Left lung (tissue), 4 donors: ENCODE measurements at regions not wholly inside any gene's neighbourhood (a gene's known extent, or its start where the extent isn't known, plus 50 kb on each side); places are given as distances from the start of the nearest gene placed in this dataset.

Experiments
- ATAC-seq: fragments of 200-7000 bp; cut with Tn5 transposase; one replicate; pipeline ENCODE4 v1.9.1; 2020; ENCODE audit warnings: moderate library complexity
- DNase-seq, 4 donors: peaks; one replicate each; pipeline ENCODE4 v3.0.0-alpha.2; 2013 to 2020
- H3K27ac ChIP-seq, 2 donors: fragments of 200-600 bp; sonication (generic) in 1 of 2; one replicate each; pipeline versions ENCODE4 v1.5.0 to v1.8.0; 2020 to 2021
- H3K27me3 ChIP-seq, 2 donors: fragments of 200-600 bp; sonication (generic) in 1 of 2; one replicate each; pipeline versions ENCODE4 v1.5.0 to v1.8.0; 2020 to 2021
- H3K36me3 ChIP-seq, 2 donors: fragments of 200-600 bp; sonication (generic) in 1 of 2; one replicate each; pipeline versions ENCODE4 v1.5.0 to v1.8.0; 2020 to 2021
- H3K4me1 ChIP-seq, 2 donors: fragments of 200-600 bp; one replicate each; pipeline ENCODE4 v1.8.0; 2021
- H3K4me3 ChIP-seq, 2 donors: fragments of 200-600 bp; sonication (generic) in 1 of 2; one replicate each; pipeline versions ENCODE4 v1.5.0 to v1.8.0; 2020 to 2021; ENCODE audit warnings: mild to moderate bottlenecking in 1 of 2
- H3K9me3 ChIP-seq, 2 donors: fragments of 200-600 bp; sonication (generic) in 1 of 2; one replicate each; pipeline versions ENCODE4 v1.5.0 to v1.8.0; 2020 to 2021
- CTCF ChIP-seq, 2 donors: fragments of 200-600 bp; sonication (generic) in 1 of 2; IDR thresholded peaks; one replicate each; pipeline versions ENCODE4 v1.5.0 to v1.8.0; 2021; ENCODE audit warnings: antibody characterized with exemption in 2 of 2
- intact Hi-C, 2 donors: fragments of 100-400 bp; cut with DNase I; formaldehyde crosslinking; loops; one replicate each; pipeline versions ENCODE4 v1.11.2 to v1.14.2; 2022
- donor health status: DM: no; HTN: yes; CAD: no.
- donor health status: DM: no; HTN: no; CAD: no.

- Histone ChIP-seq H3K36me3 (no peaks in the 10 kb centered on the region), H3K9me3 (no peaks in the 10 kb centered on the region), H3K27me3 (no peaks in the 10 kb centered on the region), H3K27ac (no peak overlapping the region), H3K4me1 (no peaks in the 10 kb centered on the region), H3K4me3 (no peak overlapping the region)
- no peak for DNase-seq
- TF ChIP-seq CTCF (IDR thresholded peaks at IDR 0.05): no peak
- intact Hi-C loops: no loop called here
- no peak for ATAC-seq
These were observed 235.6 kb downstream of the SCG2 start for GRCh38 chr2:223366566-223366965.

GRCh38 chr2:223368481-223368880, 233.7 kb downstream of the SCG2 start:
- no peak for DNase-seq
- H3K27me3 ChIP-seq: no peaks in the 10 kb centered on the region
- ATAC-seq: no peak
- no peaks in the 10 kb centered on the region for H3K36me3 ChIP-seq
- H3K9me3 ChIP-seq: no peaks in the 10 kb centered on the region
- no peak for TF ChIP-seq CTCF (IDR thresholded peaks at IDR 0.05)
- H3K4me3 ChIP-seq: no peak overlapping the region
- intact Hi-C loops: no loop called here
- no peak overlapping the region for H3K27ac ChIP-seq
- no peaks in the 10 kb centered on the region for H3K4me1 ChIP-seq

- Histone ChIP-seq H3K4me3 (no peak overlapping the region), H3K27me3 (no peaks in the 10 kb centered on the region), H3K36me3 (no peaks in the 10 kb centered on the region), H3K27ac (no peak overlapping the region), H3K4me1 (no peaks in the 10 kb centered on the region), H3K9me3 (no peaks in the 10 kb centered on the region)
- no peak for ATAC-seq
- intact Hi-C loops: no loop called here
- TF ChIP-seq CTCF (IDR thresholded peaks at IDR 0.05): no peak
- DNase-seq: no peak
These were observed 232.3 kb downstream of the SCG2 start for GRCh38 chr2:223369889-223370288.

GRCh38 chr2:223383315-223383714, 218.8 kb downstream of the SCG2 start:
- Histone ChIP-seq H3K27me3 (no peaks in the 10 kb centered on the region), H3K4me1 (no peaks in the 10 kb centered on the region), H3K9me3 (no peaks in the 10 kb centered on the region), H3K27ac (no peak overlapping the region), H3K4me3 (no peak overlapping the region), H3K36me3 (no peaks in the 10 kb centered on the region)
- TF ChIP-seq CTCF (IDR thresholded peaks at IDR 0.05): no peak
- intact Hi-C loops: no loop called here
- ATAC-seq (no peak), DNase-seq (no peak)

GRCh38 chr2:223386189-223386588, 216.0 kb downstream of the SCG2 start:
- no peaks in the 10 kb centered on the region for H3K36me3 ChIP-seq
- intact Hi-C loops: no loop called here

More at GRCh38 chr2:223386189-223386588, 216.0 kb downstream of the SCG2 start:
- DNase-seq: no peak
- H3K27me3 ChIP-seq: no peaks in the 10 kb centered on the region
- no peak for TF ChIP-seq CTCF (IDR thresholded peaks at IDR 0.05)
- H3K27ac ChIP-seq: no peak overlapping the region
- no peaks in the 10 kb centered on the region for H3K9me3 ChIP-seq
- no peak overlapping the region for H3K4me3 ChIP-seq
- H3K4me1 ChIP-seq: no peaks in the 10 kb centered on the region
- no peak for ATAC-seq
